ENCODE measurements at regions not wholly inside any gene's neighbourhood (a gene's known extent, or its start where the extent isn't known, plus 50 kb on each side); places are given as distances from the start of the nearest gene placed in this dataset.

- H3K27ac ChIP-seq (ENCODE audit: low read depth in 2 of 2, low read length in 1 of 2) = no peak overlapping the region
- H2AFZ ChIP-seq (ENCODE audit: low read depth) = no peak overlapping the region
- ChIA-PET POLR2A (interaction anchor here (1.3 kb wide), 1 partner anchor 93 kb away, joined by 3 read pairs; no protein-coding TSS in a partner anchor), CTCF (interaction anchor here (0.6 to 8.4 kb wide), 5 partner anchors 53 to 318 kb away, joined by 3 to 137 read pairs (median 3); no protein-coding TSS in a partner anchor)
- H3K79me2 ChIP-seq (ENCODE audit: insufficient read depth) = no peaks in the 10 kb centered on the region
- H3K36me3 ChIP-seq (replicated peaks in 1 of 2; ENCODE audit: control insufficient read depth in 1 of 2, insufficient read depth in 2 of 2, low read length in 1 of 2) = no peaks in the 10 kb centered on the region
- no peak overlapping the region for H3K9ac ChIP-seq
- no peak overlapping the region for H3K4me2 ChIP-seq
- DNase-seq = no peak
- TF ChIP-seq EP300 (IDR thresholded peaks at IDR 0.05; ENCODE audit: borderline replicate concordance in 1 of 2, low read depth in 1 of 2, low read length in 1 of 2) (no peak), REST (IDR thresholded peaks at IDR 0.05; ENCODE audit: low read depth, low read length) (no peak), MXI1 (IDR thresholded peaks at IDR 0.05; ENCODE audit: low read depth, low read length) (no peak), CTCF (IDR thresholded peaks at IDR 0.05) (no peak), NRF1 (IDR thresholded peaks at IDR 0.05; ENCODE audit: low read depth, low read length) (no peak), PBX3 (IDR thresholded peaks at IDR 0.05) (no peak), EZH2phosphoT487 (IDR thresholded peaks at IDR 0.05; ENCODE audit: borderline replicate concordance, low read depth) (no peak), ZBTB33 (IDR thresholded peaks at IDR 0.05; ENCODE audit: borderline replicate concordance, low read depth) (no peak), JUND (IDR thresholded peaks at IDR 0.05) (no peak), SIN3A (IDR thresholded peaks at IDR 0.05; ENCODE audit: borderline replicate concordance, low read depth, low read length) (no peak), POLR2AphosphoS5 (IDR thresholded peaks at IDR 0.05; ENCODE audit: low read depth, low read length) (no peak), ELF1 (IDR thresholded peaks at IDR 0.05) (no peak)
- no peak overlapping the region for H3K4me3 ChIP-seq (ENCODE audit: low read depth in 2 of 2, low read length in 1 of 2)
- H4K20me1 ChIP-seq (ENCODE audit: insufficient read depth) = no peaks in the 10 kb centered on the region
- no peaks in the 10 kb centered on the region for H3K4me1 ChIP-seq (ENCODE audit: control insufficient read depth in 1 of 2, insufficient read depth in 2 of 2, low read depth in 1 of 2, low read length in 1 of 2)
- H3K9me3 ChIP-seq = no peaks in the 10 kb centered on the region
- H3K9me2 ChIP-seq = no peaks in the 10 kb centered on the region
- peaks cover 14% of the 10 kb centered on the region; the same call in 1 of the 2 replicates for H3K27me3 ChIP-seq (ENCODE audit: insufficient read depth)
- no peaks in the 10 kb centered on the region for H3F3A ChIP-seq (replicated peaks; ENCODE audit: insufficient read depth)
These were observed 50.8 kb upstream of the ANP32A start for GRCh38 chr15:68871507-68871906.
